GM21381 (cell line): ENCODE measurements at regions not wholly inside any gene's neighbourhood (a gene's known extent, or its start where the extent isn't known, plus 50 kb on each side); places are given as distances from the start of the nearest gene placed in this dataset.
"Not testable (repeated sequence)": the region's sequence is repeated elsewhere in the genome, so short reads cannot be mapped to it uniquely, and the experiment has no call there.

ENCODE experiments used
- ATAC-seq: cut with Tn5 transposase; IDR thresholded peaks from one replicate; pipeline ENCODE4 v1.9.1; 2021; ENCODE audit warnings: mild to moderate bottlenecking, moderate library complexity; ENCODE audit not compliant: unreplicated experiment

GRCh38 chr2:189231719-189232323, 52.3 kb upstream of the COL5A2 start:
- ATAC-seq: no peak

- ATAC-seq: peak; percentile 83
Observed at GRCh38 chr2:189232759-189233406, 53.3 kb upstream of the COL5A2 start.

GRCh38 chr2:189233527-189233926, 54.0 kb upstream of the COL5A2 start:
- ATAC-seq: no peak

- no peak for ATAC-seq
Observed at GRCh38 chr2:189234991-189235390, 55.4 kb upstream of the COL5A2 start.

GRCh38 chr2:189236066-189236465, 56.5 kb upstream of the COL5A2 start:
- ATAC-seq: no peak

- ATAC-seq: no peak
Observed at GRCh38 chr2:189238903-189239302, 59.3 kb upstream of the COL5A2 start.

GRCh38 chr2:189243843-189244242, 64.3 kb upstream of the COL5A2 start:
- ATAC-seq: not testable (repeated sequence)

GRCh38 chr2:189247276-189247675, 67.7 kb upstream of the COL5A2 start:
- no peak for ATAC-seq

GRCh38 chr2:189248141-189248540, 68.6 kb upstream of the COL5A2 start:
- no peak for ATAC-seq

GRCh38 chr2:189249171-189249570, 69.6 kb upstream of the COL5A2 start:
- ATAC-seq: no peak

- no peak for ATAC-seq
Observed at GRCh38 chr2:189249901-189250300, 70.3 kb upstream of the COL5A2 start.

GRCh38 chr2:189252991-189253675, 73.6 kb upstream of the COL5A2 start:
- ATAC-seq: no peak

- ATAC-seq: no peak
Observed at GRCh38 chr2:189253836-189254235, 74.3 kb upstream of the COL5A2 start.

- ATAC-seq: no peak
Observed at GRCh38 chr2:189254268-189254883, 74.8 kb upstream of the COL5A2 start.

- ATAC-seq: no peak
Observed at GRCh38 chr2:189255711-189256110, 76.2 kb upstream of the COL5A2 start.

GRCh38 chr2:189258616-189259365, 79.2 kb upstream of the COL5A2 start:
- no peak for ATAC-seq

- ATAC-seq: no peak
Observed at GRCh38 chr2:189260361-189260814, 80.8 kb upstream of the COL5A2 start.

- ATAC-seq: no peak
Observed at GRCh38 chr2:189261431-189261841, 81.9 kb upstream of the COL5A2 start.

GRCh38 chr2:189261916-189262315, 82.4 kb upstream of the COL5A2 start:
- ATAC-seq: no peak

GRCh38 chr2:189265696-189266320, 86.2 kb upstream of the COL5A2 start:
- no peak for ATAC-seq

- no peak for ATAC-seq
Observed at GRCh38 chr2:189267491-189267890, 87.9 kb upstream of the COL5A2 start.
